ENCODE measurements at regions not wholly inside any gene's neighbourhood (a gene's known extent, or its start where the extent isn't known, plus 50 kb on each side); places are given as distances from the start of the nearest gene placed in this dataset.

- DNase-seq: no peak
Measured at GRCh38 chr13:30125422-30126073, 181.8 kb downstream of the KATNAL1 start.

GRCh38 chr13:30124131-30124768, 183.1 kb downstream of the KATNAL1 start:
- no peak for DNase-seq

- no peak for DNase-seq
Measured at GRCh38 chr13:30123575-30123974, 183.8 kb downstream of the KATNAL1 start.

- DNase-seq: no peak
Measured at GRCh38 chr13:30121666-30122065, 185.7 kb downstream of the KATNAL1 start.

- no peak for DNase-seq
Measured at GRCh38 chr13:30121244-30121643, 186.1 kb downstream of the KATNAL1 start.

GRCh38 chr13:30120133-30120822, 187.1 kb downstream of the KATNAL1 start:
- DNase-seq: no peak

- DNase-seq: no peak
Measured at GRCh38 chr13:30119476-30119875, 187.9 kb downstream of the KATNAL1 start.

GRCh38 chr13:30116379-30116778, 191.0 kb downstream of the KATNAL1 start:
- no peak for DNase-seq

- no peak for DNase-seq
Measured at GRCh38 chr13:30115257-30115600, 192.1 kb downstream of the KATNAL1 start.

- peak; percentile 80 for DNase-seq
Measured at GRCh38 chr13:30114571-30115256, 192.6 kb downstream of the KATNAL1 start.

GRCh38 chr13:30113983-30114570, 193.3 kb downstream of the KATNAL1 start:
- no peak for DNase-seq

GRCh38 chr13:30113551-30113950, 193.8 kb downstream of the KATNAL1 start:
- DNase-seq: no peak

- peak; percentile 76 for DNase-seq
Measured at GRCh38 chr13:30112602-30113435, 194.5 kb downstream of the KATNAL1 start.

GRCh38 chr13:30111810-30112209, 195.5 kb downstream of the KATNAL1 start:
- no peak for DNase-seq

GRCh38 chr13:30110301-30111070, 196.9 kb downstream of the KATNAL1 start:
- DNase-seq: no peak

GRCh38 chr13:30109471-30110135, 197.7 kb downstream of the KATNAL1 start:
- DNase-seq: no peak

- DNase-seq: peak; percentile 92
Measured at GRCh38 chr13:30108913-30109237, 198.5 kb downstream of the KATNAL1 start.

GRCh38 chr13:30108216-30108912, 199.0 kb downstream of the KATNAL1 start:
- no peak for DNase-seq

GRCh38 chr13:30107521-30108136, 199.7 kb downstream of the KATNAL1 start:
- no peak for DNase-seq

GRCh38 chr13:30107121-30107520, 200.2 kb downstream of the KATNAL1 start:
- DNase-seq: no peak
